H1 (cell line): ENCODE measurements at regions not wholly inside any gene's neighbourhood (a gene's known extent, or its start where the extent isn't known, plus 50 kb on each side); places are given as distances from the start of the nearest gene placed in this dataset.

Experiments used
- TF ChIP-seq, protein P1 (sequence below): fragments of 300-600 bp; sonication (generic); IDR thresholded peaks from 2 replicates; pipeline ENCODE4 v1.7.1; 2012; ENCODE audit warnings: low read length, moderate library complexity, mild to moderate bottlenecking, inconsistent platforms; ENCODE audit not compliant: insufficient replicate concordance

DNA sequence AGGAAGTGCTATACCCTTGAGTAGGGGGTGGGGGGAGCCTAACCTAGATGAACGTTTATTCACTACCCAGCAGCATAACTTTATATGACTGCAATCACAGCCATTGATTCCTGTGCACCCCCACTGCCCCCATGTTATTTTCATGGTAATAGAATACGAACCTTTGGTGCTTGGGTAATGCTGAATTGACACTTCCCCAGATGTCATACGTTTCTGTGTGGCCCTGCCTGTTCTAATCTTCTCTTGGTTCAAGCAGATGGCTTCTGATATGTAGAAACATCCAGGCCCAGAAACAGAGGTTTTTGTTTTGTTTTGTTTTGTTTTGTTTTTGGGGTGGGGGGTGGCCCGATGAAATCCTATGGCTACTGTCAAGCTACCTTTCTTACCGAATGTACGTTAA is 237.9 kb upstream of the TOPAZ1 start (continued):
- TF ChIP-seq, protein P1, sequence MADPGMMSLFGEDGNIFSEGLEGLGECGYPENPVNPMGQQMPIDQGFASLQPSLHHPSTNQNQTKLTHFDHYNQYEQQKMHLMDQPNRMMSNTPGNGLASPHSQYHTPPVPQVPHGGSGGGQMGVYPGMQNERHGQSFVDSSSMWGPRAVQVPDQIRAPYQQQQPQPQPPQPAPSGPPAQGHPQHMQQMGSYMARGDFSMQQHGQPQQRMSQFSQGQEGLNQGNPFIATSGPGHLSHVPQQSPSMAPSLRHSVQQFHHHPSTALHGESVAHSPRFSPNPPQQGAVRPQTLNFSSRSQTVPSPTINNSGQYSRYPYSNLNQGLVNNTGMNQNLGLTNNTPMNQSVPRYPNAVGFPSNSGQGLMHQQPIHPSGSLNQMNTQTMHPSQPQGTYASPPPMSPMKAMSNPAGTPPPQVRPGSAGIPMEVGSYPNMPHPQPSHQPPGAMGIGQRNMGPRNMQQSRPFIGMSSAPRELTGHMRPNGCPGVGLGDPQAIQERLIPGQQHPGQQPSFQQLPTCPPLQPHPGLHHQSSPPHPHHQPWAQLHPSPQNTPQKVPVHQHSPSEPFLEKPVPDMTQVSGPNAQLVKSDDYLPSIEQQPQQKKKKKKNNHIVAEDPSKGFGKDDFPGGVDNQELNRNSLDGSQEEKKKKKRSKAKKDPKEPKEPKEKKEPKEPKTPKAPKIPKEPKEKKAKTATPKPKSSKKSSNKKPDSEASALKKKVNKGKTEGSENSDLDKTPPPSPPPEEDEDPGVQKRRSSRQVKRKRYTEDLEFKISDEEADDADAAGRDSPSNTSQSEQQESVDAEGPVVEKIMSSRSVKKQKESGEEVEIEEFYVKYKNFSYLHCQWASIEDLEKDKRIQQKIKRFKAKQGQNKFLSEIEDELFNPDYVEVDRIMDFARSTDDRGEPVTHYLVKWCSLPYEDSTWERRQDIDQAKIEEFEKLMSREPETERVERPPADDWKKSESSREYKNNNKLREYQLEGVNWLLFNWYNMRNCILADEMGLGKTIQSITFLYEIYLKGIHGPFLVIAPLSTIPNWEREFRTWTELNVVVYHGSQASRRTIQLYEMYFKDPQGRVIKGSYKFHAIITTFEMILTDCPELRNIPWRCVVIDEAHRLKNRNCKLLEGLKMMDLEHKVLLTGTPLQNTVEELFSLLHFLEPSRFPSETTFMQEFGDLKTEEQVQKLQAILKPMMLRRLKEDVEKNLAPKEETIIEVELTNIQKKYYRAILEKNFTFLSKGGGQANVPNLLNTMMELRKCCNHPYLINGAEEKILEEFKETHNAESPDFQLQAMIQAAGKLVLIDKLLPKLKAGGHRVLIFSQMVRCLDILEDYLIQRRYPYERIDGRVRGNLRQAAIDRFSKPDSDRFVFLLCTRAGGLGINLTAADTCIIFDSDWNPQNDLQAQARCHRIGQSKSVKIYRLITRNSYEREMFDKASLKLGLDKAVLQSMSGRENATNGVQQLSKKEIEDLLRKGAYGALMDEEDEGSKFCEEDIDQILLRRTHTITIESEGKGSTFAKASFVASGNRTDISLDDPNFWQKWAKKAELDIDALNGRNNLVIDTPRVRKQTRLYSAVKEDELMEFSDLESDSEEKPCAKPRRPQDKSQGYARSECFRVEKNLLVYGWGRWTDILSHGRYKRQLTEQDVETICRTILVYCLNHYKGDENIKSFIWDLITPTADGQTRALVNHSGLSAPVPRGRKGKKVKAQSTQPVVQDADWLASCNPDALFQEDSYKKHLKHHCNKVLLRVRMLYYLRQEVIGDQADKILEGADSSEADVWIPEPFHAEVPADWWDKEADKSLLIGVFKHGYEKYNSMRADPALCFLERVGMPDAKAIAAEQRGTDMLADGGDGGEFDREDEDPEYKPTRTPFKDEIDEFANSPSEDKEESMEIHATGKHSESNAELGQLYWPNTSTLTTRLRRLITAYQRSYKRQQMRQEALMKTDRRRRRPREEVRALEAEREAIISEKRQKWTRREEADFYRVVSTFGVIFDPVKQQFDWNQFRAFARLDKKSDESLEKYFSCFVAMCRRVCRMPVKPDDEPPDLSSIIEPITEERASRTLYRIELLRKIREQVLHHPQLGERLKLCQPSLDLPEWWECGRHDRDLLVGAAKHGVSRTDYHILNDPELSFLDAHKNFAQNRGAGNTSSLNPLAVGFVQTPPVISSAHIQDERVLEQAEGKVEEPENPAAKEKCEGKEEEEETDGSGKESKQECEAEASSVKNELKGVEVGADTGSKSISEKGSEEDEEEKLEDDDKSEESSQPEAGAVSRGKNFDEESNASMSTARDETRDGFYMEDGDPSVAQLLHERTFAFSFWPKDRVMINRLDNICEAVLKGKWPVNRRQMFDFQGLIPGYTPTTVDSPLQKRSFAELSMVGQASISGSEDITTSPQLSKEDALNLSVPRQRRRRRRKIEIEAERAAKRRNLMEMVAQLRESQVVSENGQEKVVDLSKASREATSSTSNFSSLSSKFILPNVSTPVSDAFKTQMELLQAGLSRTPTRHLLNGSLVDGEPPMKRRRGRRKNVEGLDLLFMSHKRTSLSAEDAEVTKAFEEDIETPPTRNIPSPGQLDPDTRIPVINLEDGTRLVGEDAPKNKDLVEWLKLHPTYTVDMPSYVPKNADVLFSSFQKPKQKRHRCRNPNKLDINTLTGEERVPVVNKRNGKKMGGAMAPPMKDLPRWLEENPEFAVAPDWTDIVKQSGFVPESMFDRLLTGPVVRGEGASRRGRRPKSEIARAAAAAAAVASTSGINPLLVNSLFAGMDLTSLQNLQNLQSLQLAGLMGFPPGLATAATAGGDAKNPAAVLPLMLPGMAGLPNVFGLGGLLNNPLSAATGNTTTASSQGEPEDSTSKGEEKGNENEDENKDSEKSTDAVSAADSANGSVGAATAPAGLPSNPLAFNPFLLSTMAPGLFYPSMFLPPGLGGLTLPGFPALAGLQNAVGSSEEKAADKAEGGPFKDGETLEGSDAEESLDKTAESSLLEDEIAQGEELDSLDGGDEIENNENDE, result no peak
